ENCODE measurements at regions not wholly inside any gene's neighbourhood (a gene's known extent, or its start where the extent isn't known, plus 50 kb on each side); places are given as distances from the start of the nearest gene placed in this dataset.

GRCh38 chr11:34749666-34750659 lies 129.1 kb downstream of the EHF start:
- Histone ChIP-seq H3K27ac (ENCODE audit: low read length) (no peak overlapping the region), H3K27me3 (ENCODE audit: control insufficient read depth, insufficient read depth, low read length) (no peaks in the 10 kb centered on the region; the same call in 1 of the 2 replicates), H3K4me1 (ENCODE audit: control insufficient read depth, insufficient read depth, low read length) (no peaks in the 10 kb centered on the region; the same call in 1 of the 2 replicates), H3K9me3 (ENCODE audit: control insufficient read depth, insufficient read depth, low read depth, low read length) (no peaks in the 10 kb centered on the region), H3K36me3 (ENCODE audit: control insufficient read depth, insufficient read depth, low read length) (no peaks in the 10 kb centered on the region), H3K4me3 (ENCODE audit: low read depth in 2 of 2, low read length in 2 of 2) (no peak overlapping the region)
- DNase-seq (ENCODE audit: low read depth, low spot score): no peak
- ChIA-PET CTCF (interaction anchor here (0.6 kb wide), 1 partner anchor 131 kb away, joined by 3 read pairs; no protein-coding TSS in a partner anchor), POLR2A (no interaction called here)
- in situ Hi-C loops (cut with HindIII; ENCODE audit: low pct_unique_long_range_greater_than_20kb, low sequenced_read_pairs): no loop called here
- TF ChIP-seq CTCF (IDR thresholded peaks at IDR 0.05) (no peak), POLR2AphosphoS5 (IDR thresholded peaks at IDR 0.05; ENCODE audit: low read depth, low read length) (no peak), REST (IDR thresholded peaks at IDR 0.05; ENCODE audit: insufficient read depth in 1 of 2, low read depth in 2 of 2, low read length in 1 of 2) (no peak), SIN3A (IDR thresholded peaks at IDR 0.05; ENCODE audit: borderline replicate concordance, insufficient read depth, low read depth, low read length) (no peak)
- intact Hi-C loops (cut with micrococcal nuclease; ENCODE audit: unreplicated experiment): no loop called here
- no TSS peak for BruUV-seq (replicated peaks)
- no peak for ATAC-seq

GRCh38 chr11:34748036-34748435 lies 127.1 kb downstream of the EHF start:
- Histone ChIP-seq H3K27ac (ENCODE audit: low read length) (no peak overlapping the region), H3K4me1 (ENCODE audit: control insufficient read depth, insufficient read depth, low read length) (no peaks in the 10 kb centered on the region; the same call in 1 of the 2 replicates), H3K27me3 (ENCODE audit: control insufficient read depth, insufficient read depth, low read length) (no peaks in the 10 kb centered on the region; the same call in 1 of the 2 replicates), H3K36me3 (ENCODE audit: control insufficient read depth, insufficient read depth, low read length) (no peaks in the 10 kb centered on the region), H3K9me3 (ENCODE audit: control insufficient read depth, insufficient read depth, low read depth, low read length) (no peaks in the 10 kb centered on the region), H3K4me3 (ENCODE audit: low read depth in 2 of 2, low read length in 2 of 2) (no peak overlapping the region)
- BruUV-seq (replicated peaks): no TSS peak
- ChIA-PET CTCF (no interaction called here), POLR2A (no interaction called here)
- DNase-seq (ENCODE audit: low read depth, low spot score): no peak
- no peak for ATAC-seq
- in situ Hi-C loops (cut with HindIII; ENCODE audit: low pct_unique_long_range_greater_than_20kb, low sequenced_read_pairs) (no loop called here), intact Hi-C loops (cut with micrococcal nuclease; ENCODE audit: unreplicated experiment) (no loop called here)
- TF ChIP-seq TCF7L2 (IDR thresholded peaks at IDR 0.05; ENCODE audit: low read depth, low read length): no peak

- no peaks in the 10 kb centered on the region for H3K36me3 ChIP-seq (ENCODE audit: control insufficient read depth, insufficient read depth, low read length)
- ChIA-PET POLR2A (no interaction called here), CTCF (interaction anchor here (0.6 kb wide), 1 partner anchor 1385 kb away, joined by 3 read pairs; no protein-coding TSS in a partner anchor)
- H3K4me1 ChIP-seq (ENCODE audit: control insufficient read depth, insufficient read depth, low read length): no peaks in the 10 kb centered on the region; the same call in 1 of the 2 replicates
- H3K4me3 ChIP-seq (ENCODE audit: low read depth in 2 of 2, low read length in 2 of 2): no peak overlapping the region
- H3K27me3 ChIP-seq (ENCODE audit: control insufficient read depth, insufficient read depth, low read length): no peaks in the 10 kb centered on the region; the same call in 1 of the 2 replicates
- BruUV-seq (replicated peaks): no TSS peak
- DNase-seq (ENCODE audit: low read depth, low spot score) (no peak), ATAC-seq (no peak)
- no peak for TF ChIP-seq POLR2AphosphoS5 (IDR thresholded peaks at IDR 0.05; ENCODE audit: low read depth, low read length)
- TF ChIP-seq TCF7L2 (IDR thresholded peaks at IDR 0.05; ENCODE audit: low read depth, low read length): no peak
- no peak for TF ChIP-seq CTCF (IDR thresholded peaks at IDR 0.05)
- TF ChIP-seq SIN3A (IDR thresholded peaks at IDR 0.05; ENCODE audit: borderline replicate concordance, insufficient read depth, low read depth, low read length): no peak
- no peak for TF ChIP-seq REST (IDR thresholded peaks at IDR 0.05; ENCODE audit: insufficient read depth in 1 of 2, low read depth in 2 of 2, low read length in 1 of 2)
- H3K27ac ChIP-seq (ENCODE audit: low read length): no peak overlapping the region
- intact Hi-C loops (cut with micrococcal nuclease; ENCODE audit: unreplicated experiment) (no loop called here), in situ Hi-C loops (cut with HindIII; ENCODE audit: low pct_unique_long_range_greater_than_20kb, low sequenced_read_pairs) (no loop called here)
- H3K9me3 ChIP-seq (ENCODE audit: control insufficient read depth, insufficient read depth, low read depth, low read length): no peaks in the 10 kb centered on the region
Observed at GRCh38 chr11:34747251-34747650, 126.4 kb downstream of the EHF start.

Measured in Panc1 (cell line).